AG04450 (cell line): ENCODE measurements at regions not wholly inside any gene's neighbourhood (a gene's known extent, or its start where the extent isn't known, plus 50 kb on each side); places are given as distances from the start of the nearest gene placed in this dataset.

ENCODE experiments used
- CTCF ChIA-PET: fragments of 300-600, 350-600 bp; formaldehyde crosslinking; extraction: SDS; loops from one replicate; lab custom pipeline; 2022; ENCODE audit warnings: antibody characterized with exemption, inconsistent platforms; lab: Charles Lee
- POLR2A ChIA-PET: fragments of 350-600 bp; formaldehyde crosslinking; extraction: SDS; loops from one replicate; lab custom pipeline; 2021; ENCODE audit warnings: antibody characterized with exemption, inconsistent platforms; lab: Yijun Ruan, JAX
- DNase-seq: peaks from one replicate; pipeline ENCODE4 v3.0.0-alpha.2; 2011; ENCODE audit warnings: low read depth, low spot score
- H3K27ac ChIP-seq: one replicate; pipeline ENCODE4 v1.5.1; 2012; ENCODE audit warnings: low read depth, low read length, control low read depth
- H3K27me3 ChIP-seq: one replicate; pipeline ENCODE4 v1.6.0; 2012; ENCODE audit warnings: low read length; ENCODE audit not compliant: control insufficient read depth, insufficient read depth
- H3K4me3 ChIP-seq: 2 replicates; pipeline ENCODE4 v1.5.1; 2011; ENCODE audit warnings: mild to moderate bottlenecking, low read depth, low read length, control low read depth
- H3K9me3 ChIP-seq: 2 replicates; pipeline ENCODE4 v1.5.1; 2012; ENCODE audit warnings: low read length; ENCODE audit not compliant: control insufficient read depth, insufficient read depth
- TF ChIP-seq, protein P1 (sequence below): IDR thresholded peaks from 2 replicates; pipeline ENCODE4 v1.5.1; 2011; ENCODE audit warnings: low read depth, low read length, control low read depth, inconsistent platforms

DNA sequence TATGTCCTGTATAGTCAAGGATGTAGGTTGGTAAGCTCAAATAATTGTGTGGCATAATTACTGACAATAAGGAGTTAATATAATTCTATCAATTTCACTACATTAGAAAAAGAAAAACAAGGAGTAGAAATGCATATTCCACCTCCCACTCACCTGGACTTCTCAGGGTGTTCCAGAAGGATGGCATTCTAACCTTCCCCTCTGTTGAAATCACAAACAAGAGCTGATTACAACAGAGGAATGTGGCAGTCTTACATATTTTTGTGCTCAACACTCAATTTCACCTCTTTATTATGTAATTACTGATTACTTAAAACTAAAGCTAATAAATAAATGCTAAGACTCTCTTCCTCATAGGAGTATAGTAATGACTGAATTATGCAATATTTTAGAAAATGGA is 745.3 kb downstream of the DTWD2 start:
- peaks cover 10% of the 10 kb centered on the region for H3K9me3 ChIP-seq
- POLR2A ChIA-PET: no interaction called here
- DNase-seq: no peak
- CTCF ChIA-PET: no interaction called here
- no peak overlapping the region for H3K4me3 ChIP-seq
- TF ChIP-seq, protein P1, sequence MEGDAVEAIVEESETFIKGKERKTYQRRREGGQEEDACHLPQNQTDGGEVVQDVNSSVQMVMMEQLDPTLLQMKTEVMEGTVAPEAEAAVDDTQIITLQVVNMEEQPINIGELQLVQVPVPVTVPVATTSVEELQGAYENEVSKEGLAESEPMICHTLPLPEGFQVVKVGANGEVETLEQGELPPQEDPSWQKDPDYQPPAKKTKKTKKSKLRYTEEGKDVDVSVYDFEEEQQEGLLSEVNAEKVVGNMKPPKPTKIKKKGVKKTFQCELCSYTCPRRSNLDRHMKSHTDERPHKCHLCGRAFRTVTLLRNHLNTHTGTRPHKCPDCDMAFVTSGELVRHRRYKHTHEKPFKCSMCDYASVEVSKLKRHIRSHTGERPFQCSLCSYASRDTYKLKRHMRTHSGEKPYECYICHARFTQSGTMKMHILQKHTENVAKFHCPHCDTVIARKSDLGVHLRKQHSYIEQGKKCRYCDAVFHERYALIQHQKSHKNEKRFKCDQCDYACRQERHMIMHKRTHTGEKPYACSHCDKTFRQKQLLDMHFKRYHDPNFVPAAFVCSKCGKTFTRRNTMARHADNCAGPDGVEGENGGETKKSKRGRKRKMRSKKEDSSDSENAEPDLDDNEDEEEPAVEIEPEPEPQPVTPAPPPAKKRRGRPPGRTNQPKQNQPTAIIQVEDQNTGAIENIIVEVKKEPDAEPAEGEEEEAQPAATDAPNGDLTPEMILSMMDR: no peak
- no peak overlapping the region for H3K27ac ChIP-seq
- H3K27me3 ChIP-seq: no peaks in the 10 kb centered on the region

DNA sequence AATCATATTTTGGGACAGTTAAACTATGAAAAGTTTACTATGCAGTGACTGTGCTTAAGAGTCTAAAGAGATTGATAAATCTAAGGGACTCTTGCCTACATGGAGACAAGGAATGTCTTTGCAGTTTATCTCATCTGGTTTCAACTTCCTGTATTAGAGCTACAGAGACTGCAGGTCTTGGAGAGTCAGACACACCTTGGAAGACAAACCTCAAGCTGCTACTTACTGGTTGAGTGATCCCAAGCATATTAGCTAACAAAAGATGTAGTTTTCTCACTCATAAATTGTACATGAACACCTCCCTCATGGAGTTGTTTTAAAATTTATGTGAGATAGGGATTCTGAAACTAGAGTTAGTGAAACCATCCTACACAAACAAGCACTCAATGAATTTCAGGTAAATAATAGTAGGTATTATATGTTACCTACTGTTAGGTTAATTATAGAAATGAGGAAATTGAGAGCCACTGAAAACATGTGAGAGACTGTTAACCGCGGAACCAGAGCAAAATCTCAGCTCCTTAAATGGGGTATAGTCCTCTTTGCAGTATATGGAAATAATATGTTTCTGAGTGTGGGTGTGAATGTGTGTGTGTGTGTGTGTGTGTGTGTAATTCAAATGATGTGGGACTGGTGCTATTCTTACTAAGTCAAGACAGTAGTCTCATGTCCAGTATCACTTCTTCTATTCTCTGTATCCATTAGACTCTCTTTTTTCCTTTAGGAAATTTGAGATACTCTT is 752.1 kb downstream of the DTWD2 start:
- CTCF ChIA-PET: no interaction called here
- TF ChIP-seq, protein P1: no peak
- no peak for DNase-seq
- Histone ChIP-seq H3K27me3 (no peaks in the 10 kb centered on the region), H3K9me3 (peaks cover 4% of the 10 kb centered on the region; the same call in 1 of the 2 replicates), H3K4me3 (no peak overlapping the region), H3K27ac (no peak overlapping the region)
- POLR2A ChIA-PET: no interaction called here

DNA sequence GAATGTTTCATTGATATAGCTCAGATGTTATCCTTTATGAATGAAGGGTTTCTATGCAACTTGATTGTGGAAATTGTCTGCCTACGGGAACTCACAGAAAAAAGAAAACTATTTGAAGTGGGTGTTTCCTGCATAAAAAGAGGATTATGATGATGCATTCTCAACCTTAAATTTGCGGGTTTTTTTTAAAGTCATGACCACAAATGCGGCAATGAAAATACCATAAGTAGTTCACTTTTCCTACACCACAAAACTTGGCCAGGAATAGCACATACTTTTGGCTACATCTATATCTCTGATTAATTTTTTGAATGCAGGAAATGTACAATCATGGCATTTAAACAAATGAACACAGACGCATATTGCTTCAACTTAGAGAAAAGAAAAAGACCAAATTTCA is 754.7 kb downstream of the DTWD2 start:
- ChIA-PET POLR2A (no interaction called here), CTCF (no interaction called here)
- no peak overlapping the region for H3K27ac ChIP-seq
- no peaks in the 10 kb centered on the region for H3K27me3 ChIP-seq
- no peak overlapping the region for H3K4me3 ChIP-seq
- TF ChIP-seq, protein P1: no peak
- H3K9me3 ChIP-seq: peaks cover 4% of the 10 kb centered on the region; the same call in 1 of the 2 replicates
- no peak for DNase-seq

DNA sequence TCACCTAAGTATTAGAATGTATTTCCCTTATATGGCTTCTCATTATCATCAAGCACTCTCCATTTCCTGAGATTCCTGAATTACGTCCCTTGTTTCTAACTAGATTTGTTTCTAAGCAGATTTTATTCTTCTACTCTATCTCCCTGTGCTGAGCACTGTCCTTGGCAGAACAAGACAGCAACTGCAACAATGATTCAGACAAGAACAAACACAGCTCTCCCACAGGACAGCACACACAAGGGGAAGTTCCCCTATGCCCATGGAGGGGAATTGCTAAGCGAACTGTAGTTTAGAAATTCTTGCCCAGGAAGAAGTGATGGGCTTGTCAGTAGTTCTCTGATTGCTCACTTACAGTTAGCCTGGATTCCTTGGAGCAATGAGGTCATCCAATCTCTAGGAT is 759.9 kb downstream of the DTWD2 start:
- no peak for DNase-seq
- ChIA-PET CTCF (no interaction called here), POLR2A (no interaction called here)
- Histone ChIP-seq H3K27me3 (no peaks in the 10 kb centered on the region), H3K4me3 (no peak overlapping the region), H3K9me3 (no peaks in the 10 kb centered on the region), H3K27ac (no peak overlapping the region)
- TF ChIP-seq, protein P1: no peak

DNA sequence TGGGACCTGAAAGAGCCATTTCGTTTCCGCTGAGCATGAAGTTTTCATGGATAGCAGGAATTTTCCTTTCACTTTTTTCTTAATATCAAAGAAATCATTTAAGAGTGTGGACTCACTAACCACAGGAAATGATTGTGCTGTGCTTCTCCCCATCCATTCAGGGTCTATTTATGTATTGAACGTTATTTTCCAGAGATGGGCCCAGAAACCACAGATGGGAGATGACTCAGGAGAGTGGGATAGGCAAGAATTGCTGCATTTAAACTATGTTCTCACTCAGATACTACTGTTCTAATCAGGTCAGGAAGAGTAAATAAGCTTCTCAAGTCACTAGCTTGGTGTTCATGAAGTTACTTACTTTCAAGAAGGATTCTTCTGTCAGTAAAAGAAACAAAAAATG is 763.8 kb downstream of the DTWD2 start:
- POLR2A ChIA-PET: no interaction called here
- Histone ChIP-seq H3K27me3 (no peaks in the 10 kb centered on the region), H3K4me3 (no peak overlapping the region), H3K9me3 (peaks cover 3% of the 10 kb centered on the region; the same call in 1 of the 2 replicates), H3K27ac (no peak overlapping the region)
- DNase-seq: no peak
- TF ChIP-seq, protein P1: no peak
- CTCF ChIA-PET: no interaction called here
